PC-3 (cell line): ENCODE measurements at regions not wholly inside any gene's neighbourhood (a gene's known extent, or its start where the extent isn't known, plus 50 kb on each side); places are given as distances from the start of the nearest gene placed in this dataset.

Experiments
- ATAC-seq: fragments of 200-7000 bp; cut with Tn5 transposase; 2 replicates; pipeline ENCODE4 v1.9.1; 2020; ENCODE audit warnings: mild to moderate bottlenecking, moderate library complexity
- BruUV-seq: library from RNA; stranded (reverse); fragments of 400-500 nt; replicated peaks from 2 replicates; lab custom pipeline; 2021; lab: Mats Ljungman, UMichigan
- CTCF ChIA-PET: fragments of 300-600 bp; sonication (Branson Sonifier 250); formaldehyde crosslinking; loops from one replicate; lab custom pipeline; 2022; ENCODE audit warnings: antibody characterized with exemption; lab: Charles Lee
- POLR2A ChIA-PET: fragments of 300-600 bp; sonication (Branson Sonifier 250); formaldehyde crosslinking; loops from one replicate; lab custom pipeline; 2022; ENCODE audit warnings: antibody characterized with exemption; ENCODE audit not compliant: unreplicated experiment; lab: Charles Lee
- DNase-seq: peaks from one replicate; pipeline ENCODE4 v3.0.0-alpha.2; 2015
- H2AFZ ChIP-seq: fragments of 300-600 bp; sonication (generic); 2 replicates; pipeline ENCODE4 v1.6.0; 2016; ENCODE audit warnings: antibody characterized with exemption, low read length
- H3F3A ChIP-seq: fragments of 300-600 bp; sonication (generic); one replicate; pipeline ENCODE4 v1.6.0; 2017; ENCODE audit warnings: antibody characterized with exemption, low read length, control low read depth, mild to moderate bottlenecking; ENCODE audit not compliant: unreplicated experiment
- H3K27ac ChIP-seq: fragments of 300-600 bp; sonication (generic); 2 replicates; pipeline ENCODE4 v1.5.1; 2016; ENCODE audit warnings: mild to moderate bottlenecking, low read length
- H3K27me3 ChIP-seq: fragments of 300-600 bp; sonication (generic); 2 replicates; pipeline ENCODE4 v1.6.1; 2016; ENCODE audit warnings: low read length, mixed read lengths
- H3K36me3 ChIP-seq: fragments of 300-600 bp; sonication (generic); 2 replicates; pipeline ENCODE4 v1.6.1; 2016; ENCODE audit warnings: low read depth, mixed run types, low read length, mixed read lengths
- H3K4me1 ChIP-seq: fragments of 300-600 bp; sonication (generic); 2 replicates; pipeline ENCODE4 v1.5.1; 2016; ENCODE audit warnings: low read length; ENCODE audit not compliant: insufficient read depth
- H3K4me2 ChIP-seq: fragments of 300-600 bp; sonication (generic); 2 replicates; pipeline ENCODE4 v1.6.0; 2016; ENCODE audit warnings: low read length
- H3K4me3 ChIP-seq: fragments of 300-600 bp; sonication (generic); 2 replicates; pipeline ENCODE4 v1.5.1; 2016; ENCODE audit warnings: mild to moderate bottlenecking, low read length, mixed read lengths
- H3K79me2 ChIP-seq: fragments of 300-600 bp; sonication (generic); 2 replicates; pipeline ENCODE4 v1.6.1; 2017; ENCODE audit warnings: low read length, mixed read lengths
- H3K9ac ChIP-seq: fragments of 300-600 bp; sonication (generic); 2 replicates; pipeline ENCODE4 v1.6.0; 2016; ENCODE audit warnings: mild to moderate bottlenecking, low read length
- H3K9me2 ChIP-seq: fragments of 300-600 bp; sonication (generic); replicated peaks from 2 replicates; pipeline ENCODE4 v1.6.1; 2016; ENCODE audit warnings: mixed run types, low read length, mixed read lengths
- H3K9me3 ChIP-seq: fragments of 300-600 bp; sonication (generic); 2 replicates; pipeline ENCODE4 v1.6.1; 2016; ENCODE audit warnings: low read length, mixed read lengths
- H4K20me1 ChIP-seq: fragments of 300-600 bp; sonication (generic); 2 replicates; pipeline ENCODE4 v1.6.1; 2016; ENCODE audit warnings: low read length, mixed read lengths
- CTCF ChIP-seq: fragments of 300-600 bp; sonication (generic); conservative IDR thresholded peaks from 2 replicates; pipeline ENCODE4 v1.5.1; 2017; ENCODE audit warnings: antibody characterized with exemption, low read depth, mild to moderate bottlenecking, low read length
- EZH2 ChIP-seq: fragments of 300-600 bp; sonication (generic); IDR thresholded peaks from one replicate; pipeline ENCODE4 v1.6.1; 2017; ENCODE audit warnings: antibody characterized with exemption, mild to moderate bottlenecking, low read length; ENCODE audit not compliant: unreplicated experiment
- EZH2phosphoT487 ChIP-seq: fragments of 300-600 bp; sonication (generic); IDR thresholded peaks from 2 replicates; pipeline ENCODE4 v1.6.1; 2018; ENCODE audit warnings: mild to moderate bottlenecking, antibody characterized with exemption, low read length, borderline replicate concordance
- intact Hi-C: fragments of 100-400 bp; cut with micrococcal nuclease; formaldehyde crosslinking; loops from 2 replicates; pipeline ENCODE4 v1.9.0; 2023

GRCh38 chr1:187433598-187433997 is 604.8 kb downstream of the PLA2G4A start:
- no peak overlapping the region for H3K27ac ChIP-seq
- no peaks in the 10 kb centered on the region for H3K27me3 ChIP-seq
- no peaks in the 10 kb centered on the region for H3K4me1 ChIP-seq
- ChIA-PET CTCF (no interaction called here), POLR2A (no interaction called here)
- TF ChIP-seq CTCF (no peak), EZH2phosphoT487 (no peak), EZH2 (no peak)
- ATAC-seq (no peak), DNase-seq (no peak)
- H4K20me1 ChIP-seq: no peaks in the 10 kb centered on the region
- no peak overlapping the region for H2AFZ ChIP-seq
- no peak overlapping the region for H3K4me3 ChIP-seq
- H3K36me3 ChIP-seq: no peaks in the 10 kb centered on the region
- no TSS peak for BruUV-seq
- intact Hi-C loops: no loop called here
- no peak overlapping the region for H3K9ac ChIP-seq
- H3K9me3 ChIP-seq: no peaks in the 10 kb centered on the region
- no peak overlapping the region for H3K4me2 ChIP-seq
- no peaks in the 10 kb centered on the region for H3K9me2 ChIP-seq
- no peaks in the 10 kb centered on the region for H3F3A ChIP-seq
- no peaks in the 10 kb centered on the region for H3K79me2 ChIP-seq

- intact Hi-C loops: no loop called here
Measured at GRCh38 chr1:187442603-187443002, 613.9 kb downstream of the PLA2G4A start.

GRCh38 chr1:187443939-187444338 is 615.2 kb downstream of the PLA2G4A start:
- ChIA-PET CTCF (no interaction called here), POLR2A (no interaction called here)
- intact Hi-C loops: no loop called here

More at GRCh38 chr1:187442603-187443002, 613.9 kb downstream of the PLA2G4A start:
- no peak for ATAC-seq
- BruUV-seq: no TSS peak
- Histone ChIP-seq H3K36me3 (no peaks in the 10 kb centered on the region), H2AFZ (no peak overlapping the region), H3K9me2 (no peaks in the 10 kb centered on the region), H3K4me2 (no peak overlapping the region), H3K4me3 (no peak overlapping the region), H4K20me1 (no peaks in the 10 kb centered on the region), H3K9ac (no peak overlapping the region), H3K27me3 (no peaks in the 10 kb centered on the region), H3K27ac (no peak overlapping the region), H3K79me2 (no peaks in the 10 kb centered on the region), H3F3A (no peaks in the 10 kb centered on the region), H3K4me1 (no peaks in the 10 kb centered on the region), H3K9me3 (no peaks in the 10 kb centered on the region)
- ChIA-PET CTCF (no interaction called here), POLR2A (no interaction called here)
- DNase-seq: no peak
- TF ChIP-seq CTCF: no peak
- no peak for TF ChIP-seq EZH2phosphoT487
- TF ChIP-seq EZH2: no peak

More at GRCh38 chr1:187443939-187444338, 615.2 kb downstream of the PLA2G4A start:
- no peak overlapping the region for H2AFZ ChIP-seq
- no peaks in the 10 kb centered on the region for H3F3A ChIP-seq
- H3K9ac ChIP-seq: no peak overlapping the region
- no peaks in the 10 kb centered on the region for H3K79me2 ChIP-seq
- no peaks in the 10 kb centered on the region for H4K20me1 ChIP-seq
- H3K4me3 ChIP-seq: no peak overlapping the region
- H3K9me3 ChIP-seq: no peaks in the 10 kb centered on the region
- H3K4me1 ChIP-seq: no peaks in the 10 kb centered on the region
- no peak for TF ChIP-seq EZH2phosphoT487
- TF ChIP-seq CTCF: no peak
- TF ChIP-seq EZH2: no peak
- no peak for ATAC-seq
- no peak overlapping the region for H3K27ac ChIP-seq
- H3K36me3 ChIP-seq: no peaks in the 10 kb centered on the region
- no peaks in the 10 kb centered on the region for H3K27me3 ChIP-seq
- DNase-seq: no peak
- no peaks in the 10 kb centered on the region for H3K9me2 ChIP-seq
- no peak overlapping the region for H3K4me2 ChIP-seq
- BruUV-seq: no TSS peak
